ENCODE measurements at regions not wholly inside any gene's neighbourhood (a gene's known extent, or its start where the extent isn't known, plus 50 kb on each side); places are given as distances from the start of the nearest gene placed in this dataset.

GRCh38 chr3:127092368-127092767 lies 100.6 kb upstream of the PRR23E start:
- no peak for DNase-seq
- no peaks in the 10 kb centered on the region for H3K9me3 Mint-ChIP-seq
- H3K36me3 Mint-ChIP-seq (ENCODE audit: low read depth): no peaks in the 10 kb centered on the region
- no peaks in the 10 kb centered on the region for H3K27me3 Mint-ChIP-seq
- H3K27ac Mint-ChIP-seq: no peak overlapping the region
- CTCF ChIA-PET: no interaction called here
- no peaks in the 10 kb centered on the region for H3K4me1 Mint-ChIP-seq
- H3K4me3 Mint-ChIP-seq: no peak overlapping the region
- POLR2A ChIA-PET: no interaction called here

- Mint-ChIP-seq H3K27me3 (no peaks in the 10 kb centered on the region), H3K27ac (no peak overlapping the region), H3K36me3 (ENCODE audit: low read depth) (no peaks in the 10 kb centered on the region), H3K9me3 (no peaks in the 10 kb centered on the region), H3K4me1 (no peaks in the 10 kb centered on the region), H3K4me3 (no peak overlapping the region)
- ChIA-PET CTCF (no interaction called here), POLR2A (no interaction called here)
- DNase-seq: no peak
Observed at GRCh38 chr3:127092776-127093175, 100.2 kb upstream of the PRR23E start.

GRCh38 chr3:127093312-127093711 lies 99.6 kb upstream of the PRR23E start:
- no peak for DNase-seq
- ChIA-PET CTCF (no interaction called here), POLR2A (no interaction called here)
- Mint-ChIP-seq H3K4me1 (no peaks in the 10 kb centered on the region), H3K27me3 (no peaks in the 10 kb centered on the region), H3K4me3 (no peak overlapping the region), H3K9me3 (no peaks in the 10 kb centered on the region), H3K36me3 (ENCODE audit: low read depth) (no peaks in the 10 kb centered on the region), H3K27ac (no peak overlapping the region)

- H3K27me3 Mint-ChIP-seq: no peaks in the 10 kb centered on the region
- CTCF ChIA-PET: interaction anchor here (1.2 kb wide), 1 partner anchor 77 kb away, joined by 3 read pairs; no protein-coding TSS in a partner anchor
- H3K4me3 Mint-ChIP-seq: no peak overlapping the region
- H3K9me3 Mint-ChIP-seq: no peaks in the 10 kb centered on the region
- POLR2A ChIA-PET: no interaction called here
- no peak overlapping the region for H3K27ac Mint-ChIP-seq
- H3K4me1 Mint-ChIP-seq: no peaks in the 10 kb centered on the region
- no peak for DNase-seq
- H3K36me3 Mint-ChIP-seq (ENCODE audit: low read depth): no peaks in the 10 kb centered on the region
Observed at GRCh38 chr3:127095774-127096173, 97.2 kb upstream of the PRR23E start.

GRCh38 chr3:127096256-127097071 lies 96.5 kb upstream of the PRR23E start:
- no peaks in the 10 kb centered on the region for H3K4me1 Mint-ChIP-seq
- no peak for DNase-seq
- no peaks in the 10 kb centered on the region for H3K9me3 Mint-ChIP-seq
- no peak overlapping the region for H3K4me3 Mint-ChIP-seq
- POLR2A ChIA-PET: no interaction called here
- H3K27me3 Mint-ChIP-seq: no peaks in the 10 kb centered on the region
- H3K27ac Mint-ChIP-seq: no peak overlapping the region
- CTCF ChIA-PET: interaction anchor here (0.6 to 1.2 kb wide), 2 partner anchors 77 to 115 kb away, joined by 3 read pairs; no protein-coding TSS in a partner anchor
- no peaks in the 10 kb centered on the region for H3K36me3 Mint-ChIP-seq (ENCODE audit: low read depth)

- H3K27ac Mint-ChIP-seq: no peak overlapping the region
- H3K9me3 Mint-ChIP-seq: no peaks in the 10 kb centered on the region
- ChIA-PET POLR2A (no interaction called here), CTCF (interaction anchor here (0.6 to 1.2 kb wide), 2 partner anchors 76 to 116 kb away, joined by 3 read pairs; no protein-coding TSS in a partner anchor)
- H3K4me1 Mint-ChIP-seq: no peaks in the 10 kb centered on the region
- no peaks in the 10 kb centered on the region for H3K36me3 Mint-ChIP-seq (ENCODE audit: low read depth)
- no peak overlapping the region for H3K4me3 Mint-ChIP-seq
- no peak for DNase-seq
- no peaks in the 10 kb centered on the region for H3K27me3 Mint-ChIP-seq
Observed at GRCh38 chr3:127097072-127097405, 95.9 kb upstream of the PRR23E start.

GRCh38 chr3:127097481-127097880 lies 95.5 kb upstream of the PRR23E start:
- POLR2A ChIA-PET: no interaction called here
- no peaks in the 10 kb centered on the region for H3K36me3 Mint-ChIP-seq (ENCODE audit: low read depth)
- no peaks in the 10 kb centered on the region for H3K9me3 Mint-ChIP-seq
- CTCF ChIA-PET: no interaction called here
- DNase-seq: no peak
- H3K27me3 Mint-ChIP-seq: no peaks in the 10 kb centered on the region
- no peak overlapping the region for H3K4me3 Mint-ChIP-seq
- no peaks in the 10 kb centered on the region for H3K4me1 Mint-ChIP-seq
- H3K27ac Mint-ChIP-seq: no peak overlapping the region

- ChIA-PET POLR2A (no interaction called here), CTCF (no interaction called here)
- Mint-ChIP-seq H3K4me3 (no peak overlapping the region), H3K27ac (no peak overlapping the region), H3K9me3 (no peaks in the 10 kb centered on the region), H3K4me1 (no peaks in the 10 kb centered on the region), H3K36me3 (ENCODE audit: low read depth) (no peaks in the 10 kb centered on the region), H3K27me3 (no peaks in the 10 kb centered on the region)
- no peak for DNase-seq
Observed at GRCh38 chr3:127099982-127100381, 92.9 kb upstream of the PRR23E start.

- Mint-ChIP-seq H3K9me3 (no peaks in the 10 kb centered on the region), H3K4me1 (no peaks in the 10 kb centered on the region), H3K27me3 (no peaks in the 10 kb centered on the region), H3K27ac (no peak overlapping the region), H3K36me3 (ENCODE audit: low read depth) (no peaks in the 10 kb centered on the region), H3K4me3 (no peak overlapping the region)
- ChIA-PET POLR2A (no interaction called here), CTCF (no interaction called here)
- no peak for DNase-seq
Observed at GRCh38 chr3:127100459-127101410, 92.2 kb upstream of the PRR23E start.

GRCh38 chr3:127101411-127102187 lies 91.3 kb upstream of the PRR23E start:
- Mint-ChIP-seq H3K4me3 (no peak overlapping the region), H3K9me3 (no peaks in the 10 kb centered on the region), H3K4me1 (no peaks in the 10 kb centered on the region), H3K27me3 (no peaks in the 10 kb centered on the region), H3K36me3 (ENCODE audit: low read depth) (no peaks in the 10 kb centered on the region), H3K27ac (no peak overlapping the region)
- DNase-seq: no peak
- POLR2A ChIA-PET: no interaction called here
- CTCF ChIA-PET: no interaction called here

GRCh38 chr3:127102188-127102520 lies 90.8 kb upstream of the PRR23E start:
- no peaks in the 10 kb centered on the region for H3K27me3 Mint-ChIP-seq
- ChIA-PET CTCF (no interaction called here), POLR2A (no interaction called here)

GRCh38 chr3:127102587-127102986 lies 90.3 kb upstream of the PRR23E start:
- ChIA-PET CTCF (interaction anchor here (1.2 kb wide), 1 partner anchor 27 kb away, joined by 3 read pairs; no protein-coding TSS in a partner anchor), POLR2A (no interaction called here)
- H3K27ac Mint-ChIP-seq: no peak overlapping the region
- no peaks in the 10 kb centered on the region for H3K4me1 Mint-ChIP-seq
- no peaks in the 10 kb centered on the region for H3K27me3 Mint-ChIP-seq
- no peaks in the 10 kb centered on the region for H3K36me3 Mint-ChIP-seq (ENCODE audit: low read depth)
- H3K4me3 Mint-ChIP-seq: no peak overlapping the region
- H3K9me3 Mint-ChIP-seq: no peaks in the 10 kb centered on the region
- DNase-seq: no peak

More at GRCh38 chr3:127102188-127102520, 90.8 kb upstream of the PRR23E start:
- Mint-ChIP-seq H3K36me3 (ENCODE audit: low read depth) (no peaks in the 10 kb centered on the region), H3K27ac (no peak overlapping the region), H3K4me3 (no peak overlapping the region), H3K9me3 (no peaks in the 10 kb centered on the region), H3K4me1 (no peaks in the 10 kb centered on the region)
- no peak for DNase-seq

- no peaks in the 10 kb centered on the region for H3K9me3 Mint-ChIP-seq
- H3K4me3 Mint-ChIP-seq: no peak overlapping the region
- ChIA-PET CTCF (interaction anchor here (1.2 kb wide), 1 partner anchor 28 kb away, joined by 3 read pairs; no protein-coding TSS in a partner anchor), POLR2A (no interaction called here)
- H3K36me3 Mint-ChIP-seq (ENCODE audit: low read depth): no peaks in the 10 kb centered on the region
- H3K27ac Mint-ChIP-seq: no peak overlapping the region
- no peaks in the 10 kb centered on the region for H3K4me1 Mint-ChIP-seq
- no peaks in the 10 kb centered on the region for H3K27me3 Mint-ChIP-seq
- no peak for DNase-seq
Observed at GRCh38 chr3:127103080-127103479, 89.9 kb upstream of the PRR23E start.

All from activated CD4-positive, alpha-beta T cell treated with anti-CD3 and anti-CD28 coated beads, Interleukin-2, amount 10 ng/mL, durations not matched to agents 7 days and 5 days (primary cell).